22Rv1 (cell line): ENCODE measurements at regions not wholly inside any gene's neighbourhood (a gene's known extent, or its start where the extent isn't known, plus 50 kb on each side); places are given as distances from the start of the nearest gene placed in this dataset.

Experiments
- CTCF ChIP-seq: fragments of 450-650 bp; IDR thresholded peaks from 2 replicates; pipeline ENCODE4 v1.5.1; 2017; ENCODE audit warnings: mild to moderate bottlenecking
- ZFX ChIP-seq: fragments of 450-650 bp; IDR thresholded peaks from 2 replicates; pipeline ENCODE4 v1.6.1; 2017; ENCODE audit warnings: antibody characterized with exemption, borderline replicate concordance

- TF ChIP-seq CTCF (no peak), ZFX (no peak)
These were observed 299.4 kb downstream of the CDH26 start for GRCh38 chr20:60257671-60258070.
